HG03064 (cell line): ENCODE measurements at regions not wholly inside any gene's neighbourhood (a gene's known extent, or its start where the extent isn't known, plus 50 kb on each side); places are given as distances from the start of the nearest gene placed in this dataset.
A peak's percentile ranks its signal among the peaks of the same experiment; 100 is the strongest.
"Not testable (repeated sequence)": the region's sequence is repeated elsewhere in the genome, so short reads cannot be mapped to it uniquely, and the experiment has no call there.

Experiments
- ATAC-seq: cut with Tn5 transposase; IDR thresholded peaks from one replicate; pipeline ENCODE4 v1.9.1; 2021; ENCODE audit warnings: low read depth; ENCODE audit not compliant: unreplicated experiment

DNA sequence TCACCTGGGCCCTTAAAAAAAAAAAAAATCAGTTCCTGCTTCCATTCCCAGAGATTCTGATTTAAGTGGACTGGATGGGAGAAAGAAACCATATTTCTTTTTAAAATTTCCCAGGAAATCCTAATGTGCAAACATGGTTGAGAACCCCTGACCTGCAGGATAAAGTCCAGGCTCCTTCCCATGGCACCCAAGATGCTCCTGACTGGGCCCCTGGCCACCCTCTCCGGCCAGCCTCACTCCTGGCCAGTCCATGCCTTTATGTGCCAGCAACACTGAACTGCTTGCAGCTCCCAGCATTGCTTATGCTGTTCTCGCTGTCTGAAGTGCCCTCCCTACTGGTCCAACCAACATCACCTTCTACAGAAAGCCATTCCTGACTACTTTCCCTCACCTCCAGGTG lies 93.9 kb downstream of the TEX35 start:
- ATAC-seq = no peak

DNA sequence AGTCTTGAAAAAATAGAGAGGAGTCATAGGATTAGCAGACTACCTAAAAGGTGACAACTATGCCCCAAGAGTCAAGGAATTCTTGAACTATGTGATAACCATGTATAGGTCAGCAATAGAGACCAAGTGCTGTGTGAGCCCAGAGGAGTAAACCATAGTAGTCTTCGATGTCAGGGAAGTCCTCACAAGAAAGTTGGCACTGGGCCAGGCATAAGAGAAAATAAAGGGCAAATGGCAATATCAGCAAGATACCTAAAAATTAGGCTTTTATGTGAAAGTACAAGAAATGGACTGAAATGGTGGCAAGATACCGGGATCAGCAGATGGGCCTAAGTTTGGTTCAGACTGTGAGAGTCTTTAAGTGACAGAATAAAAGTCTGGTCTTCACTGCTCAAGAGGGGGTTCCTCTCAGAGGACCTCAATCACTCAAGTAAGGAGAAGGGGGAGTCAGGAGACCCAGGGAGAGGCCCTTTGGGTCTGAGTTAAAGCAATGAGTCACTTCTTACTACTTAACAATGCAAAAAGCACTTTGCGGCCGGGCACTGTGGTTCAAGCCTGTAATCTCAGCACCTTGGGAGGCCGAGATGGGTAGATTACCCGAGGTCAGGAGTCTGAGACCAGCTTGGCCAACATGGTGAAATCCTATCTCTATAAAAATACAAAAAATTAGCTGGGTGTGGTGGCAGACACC lies 95.0 kb downstream of the TEX35 start:
- ATAC-seq = peak; percentile 44

DNA sequence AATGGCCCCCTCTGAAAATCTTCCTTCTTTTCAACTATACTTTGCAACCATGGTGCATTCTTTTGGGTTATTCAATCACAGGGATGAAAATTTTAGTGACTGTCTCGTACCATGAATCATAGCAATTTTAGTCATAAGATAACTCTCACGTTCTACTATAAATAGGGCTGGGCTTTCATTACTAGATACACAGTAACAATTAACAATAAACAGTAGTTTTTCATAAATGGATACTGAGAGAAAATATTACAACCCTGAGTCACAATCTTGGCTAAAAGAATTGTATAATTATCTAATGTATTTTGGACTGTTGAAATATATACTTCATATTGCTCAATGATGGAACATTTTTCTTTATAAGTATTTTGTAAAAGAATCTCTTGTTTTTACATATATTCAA lies 96.1 kb downstream of the TEX35 start:
- ATAC-seq = no peak

DNA sequence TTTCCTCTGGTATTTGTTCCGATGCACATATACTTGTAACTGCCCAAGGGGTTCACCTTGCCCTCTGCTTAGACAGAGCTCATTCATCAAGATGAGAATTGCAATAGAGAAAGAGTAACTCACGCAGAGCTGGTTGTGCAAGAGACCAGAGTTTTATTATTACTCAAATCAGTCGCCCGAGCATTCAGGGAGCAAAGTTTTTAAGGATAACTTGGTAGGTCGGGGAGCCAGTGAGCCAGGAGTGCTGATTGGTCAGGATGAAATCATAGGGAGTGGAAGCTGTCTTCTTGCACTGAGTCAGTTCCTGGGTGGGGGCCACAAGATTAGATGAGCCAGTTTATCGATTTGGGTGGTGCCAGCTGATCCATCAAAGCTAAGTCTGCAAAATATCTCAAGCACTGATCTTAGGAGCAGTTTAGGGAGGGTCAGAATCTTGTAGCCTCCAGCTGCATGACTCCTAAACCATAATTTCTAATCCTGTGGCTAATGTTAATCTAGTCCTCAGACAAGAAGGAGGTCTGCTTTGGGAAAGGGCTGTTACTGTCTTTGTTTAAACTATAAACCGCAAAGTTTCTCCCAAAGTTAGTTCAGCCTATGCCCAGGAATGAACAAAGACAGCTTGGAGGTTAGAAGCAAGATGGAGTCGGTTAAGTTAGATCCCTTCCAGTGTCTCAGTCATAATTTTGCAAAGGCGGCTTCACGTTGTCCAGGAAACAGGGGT lies 97.9 kb downstream of the TEX35 start:
- not testable (repeated sequence) for ATAC-seq

DNA sequence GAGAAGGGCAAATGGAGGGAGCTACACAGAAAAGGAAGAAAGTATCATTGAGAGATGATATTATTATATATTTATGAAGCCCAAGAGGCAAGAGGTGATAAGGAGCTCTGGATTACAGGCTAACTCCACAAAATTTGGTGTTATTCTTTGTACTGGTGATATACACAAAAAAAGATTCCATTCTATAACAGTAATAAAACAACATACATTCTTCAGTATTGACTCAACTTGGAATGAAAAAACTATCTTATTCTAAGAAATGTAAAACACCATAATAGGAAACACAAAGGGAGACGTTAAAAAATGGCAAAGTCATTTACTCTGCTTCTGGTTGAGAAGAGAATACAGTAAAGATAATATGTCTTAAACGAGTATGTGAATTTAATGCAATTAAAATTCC lies 99.4 kb downstream of the TEX35 start:
- no peak for ATAC-seq

DNA sequence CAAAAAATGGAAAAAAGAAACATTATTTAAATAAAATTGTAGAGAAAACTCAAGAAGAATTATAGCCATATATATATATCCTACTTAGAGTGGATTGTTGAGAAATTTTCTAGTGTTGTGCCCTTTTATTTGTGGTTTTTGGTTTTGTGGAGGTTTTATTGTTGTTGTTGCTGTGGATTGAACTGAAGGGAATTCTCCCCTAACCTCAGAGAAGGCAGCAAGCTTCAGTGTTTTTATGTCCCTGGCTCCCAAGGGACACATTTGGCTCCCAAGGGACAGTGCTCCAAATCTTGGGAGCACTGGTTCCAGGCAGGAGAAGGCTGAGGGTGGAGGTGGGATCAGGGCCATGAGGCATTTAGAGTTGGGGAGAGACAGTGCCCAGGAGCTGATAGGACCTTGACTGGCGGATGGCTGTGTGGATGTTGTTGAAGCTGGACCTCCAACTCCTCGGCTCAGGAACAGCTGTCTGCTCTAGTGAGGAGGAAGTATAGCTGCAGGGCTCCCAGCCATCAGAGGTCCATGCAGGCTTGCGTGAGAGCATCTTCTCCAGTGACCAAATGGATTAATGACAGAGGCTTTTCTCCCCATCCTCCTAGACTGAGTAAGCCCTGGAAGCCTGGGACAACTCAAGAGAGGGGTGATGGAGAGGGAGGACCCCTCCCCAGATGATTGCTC lies 100.5 kb downstream of the TEX35 start:
- ATAC-seq = no peak

DNA sequence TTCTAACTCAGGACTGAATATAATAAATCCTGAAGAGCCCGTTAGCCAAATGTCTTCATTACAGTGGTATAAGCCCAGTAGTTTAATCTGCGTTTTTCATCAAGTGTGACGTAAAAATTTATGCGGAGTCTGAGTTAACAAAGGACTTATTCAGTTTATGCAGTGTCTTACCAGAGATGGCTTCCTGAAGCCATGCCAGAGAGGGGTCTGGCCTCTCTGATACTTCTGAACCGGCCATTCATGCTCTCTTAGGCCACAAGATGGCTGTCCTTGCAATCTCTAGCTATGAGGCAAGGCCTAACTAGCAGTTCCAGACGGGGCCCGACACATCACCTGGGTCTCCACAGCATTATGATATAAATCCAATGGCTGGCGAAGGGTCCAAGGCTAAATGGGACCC lies 101.4 kb downstream of the TEX35 start:
- ATAC-seq = no peak

DNA sequence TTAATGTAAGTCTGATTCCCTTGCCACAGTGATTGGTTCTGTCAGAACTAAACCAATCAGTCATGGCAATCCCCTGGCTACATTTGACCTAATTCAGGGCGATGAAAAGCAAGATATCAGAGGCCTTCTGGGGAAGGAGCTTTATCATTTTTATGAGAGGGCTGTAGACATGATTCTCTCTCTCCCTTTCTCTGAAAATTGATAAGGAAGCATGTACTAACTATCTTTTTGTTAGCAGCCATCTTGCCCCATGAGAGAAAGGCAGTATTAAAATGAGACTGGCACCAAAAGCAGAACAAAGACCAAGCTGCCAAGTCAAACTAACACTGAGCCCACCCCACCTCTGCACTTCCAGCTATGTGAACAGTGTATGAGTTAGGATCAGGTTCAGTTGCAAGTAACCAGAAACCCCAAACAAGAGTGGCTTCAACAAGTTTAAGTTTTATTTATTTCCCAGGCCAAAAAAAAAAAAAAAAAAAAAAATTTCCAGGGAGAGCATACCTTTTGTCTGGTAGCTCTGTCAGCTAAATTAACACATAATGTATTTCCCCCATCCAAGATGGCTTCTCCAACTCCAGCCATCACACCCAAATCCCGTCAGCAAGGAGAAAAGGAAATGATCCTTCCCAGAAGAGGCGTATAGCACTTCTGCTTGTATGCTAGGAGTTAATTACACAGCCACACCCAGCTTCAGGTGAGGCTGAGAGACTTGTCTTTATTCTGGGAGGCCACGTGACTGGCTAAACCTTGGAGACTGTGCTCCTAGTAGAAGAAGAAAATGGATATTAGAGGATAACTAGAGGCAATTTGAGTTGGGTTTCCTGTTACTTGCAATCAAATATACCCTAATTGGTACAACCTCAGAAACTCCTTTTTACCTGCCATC lies 105.8 kb upstream of the RALGPS2 start:
- ATAC-seq = no peak

DNA sequence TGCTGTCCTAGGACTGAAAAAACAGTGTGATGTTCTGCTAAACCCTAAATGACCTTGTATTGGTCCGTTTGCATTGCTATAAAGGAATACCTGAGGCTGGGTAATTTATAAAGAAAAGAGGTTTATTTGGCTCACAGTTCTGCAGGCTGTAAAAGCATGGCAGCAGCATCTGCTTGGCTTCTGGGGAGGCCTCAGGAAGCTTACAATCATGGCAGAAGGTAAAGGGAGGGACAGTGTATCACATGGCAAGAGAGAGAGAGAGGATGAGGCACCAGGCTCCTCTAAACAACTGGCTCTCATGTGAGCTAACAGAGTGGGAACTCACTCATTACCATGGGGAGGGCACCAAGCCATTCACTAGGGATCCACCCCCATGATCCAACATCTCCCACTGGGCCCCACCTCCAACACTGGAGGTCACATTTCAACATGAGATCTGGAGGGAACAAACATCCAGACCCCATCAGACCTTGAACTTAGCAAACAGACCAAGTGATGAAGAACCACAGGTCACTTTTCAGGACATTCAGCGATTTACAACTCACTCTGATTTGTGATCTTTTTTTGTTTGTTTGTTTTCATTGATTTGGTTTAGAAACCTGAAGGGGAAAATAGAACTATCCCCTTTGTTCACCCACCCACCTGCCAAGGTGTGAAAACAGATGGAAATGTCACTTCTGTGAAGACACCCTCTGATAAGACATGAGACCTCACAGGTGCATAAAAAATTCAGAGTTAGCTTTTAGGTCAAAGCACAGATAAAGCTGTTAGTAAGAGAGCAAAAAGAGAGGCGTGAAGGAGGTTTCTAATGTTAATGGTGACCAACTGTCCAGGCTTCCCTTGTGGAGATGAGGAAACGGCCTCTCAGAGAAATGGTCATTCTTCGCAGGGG lies 104.2 kb upstream of the RALGPS2 start:
- no peak for ATAC-seq

DNA sequence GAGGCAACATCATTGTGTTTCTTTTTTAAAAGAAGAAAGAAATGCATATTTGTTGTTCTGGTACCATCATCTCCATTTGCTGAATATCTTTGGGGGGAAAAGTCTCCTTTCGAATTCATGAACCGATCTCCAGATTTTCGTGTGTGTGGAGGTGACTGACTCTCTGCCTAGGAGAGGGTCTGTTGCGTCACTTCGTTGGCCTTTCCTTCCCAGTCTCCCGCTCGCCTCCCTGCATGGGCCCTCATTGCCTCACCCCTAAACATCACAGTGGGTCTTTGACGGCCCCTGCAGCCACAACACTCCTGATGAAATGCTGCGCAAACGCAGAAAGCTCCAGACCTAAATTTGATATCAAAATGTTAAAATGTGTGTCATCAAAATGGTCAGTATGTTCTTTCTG lies 103.2 kb upstream of the RALGPS2 start:
- ATAC-seq = no peak

DNA sequence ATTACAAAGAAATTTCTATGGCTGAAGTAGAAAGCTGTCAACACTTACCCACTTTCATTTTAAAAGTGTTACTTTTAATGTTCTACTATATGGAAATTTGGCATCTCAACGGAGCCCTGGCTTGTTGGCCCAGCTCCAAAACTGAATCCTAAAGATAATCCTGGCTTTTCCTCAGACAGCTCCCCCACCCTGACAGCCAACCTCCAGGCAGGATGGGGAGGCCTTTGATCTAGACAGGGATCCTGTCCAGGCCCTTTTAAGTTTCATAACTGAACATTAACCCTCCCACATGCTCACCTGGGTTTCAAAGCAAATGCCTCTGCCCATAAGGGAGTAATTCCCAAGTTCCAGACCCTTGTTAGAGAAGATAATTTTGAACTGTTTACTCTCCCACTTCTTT lies 99.3 kb upstream of the RALGPS2 start:
- no peak for ATAC-seq

DNA sequence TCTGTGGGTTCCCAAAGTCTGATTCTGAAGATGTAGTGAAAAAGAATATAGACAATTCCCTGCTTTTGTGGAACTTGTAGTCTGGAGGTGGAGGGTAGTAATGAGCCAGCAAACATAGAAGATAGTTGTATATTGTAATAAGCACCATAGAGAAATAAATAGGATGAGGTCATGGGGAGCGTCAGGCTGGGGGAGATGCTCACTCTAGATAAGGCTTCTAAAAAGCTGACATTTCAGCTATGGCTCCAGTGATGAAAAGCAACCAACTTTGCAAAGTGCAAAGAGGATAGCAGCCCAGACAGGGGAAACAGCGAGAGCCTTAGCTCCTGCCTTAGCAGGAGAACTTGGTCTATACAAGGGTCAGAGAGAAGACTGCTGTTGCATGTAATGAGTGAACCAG lies 98.0 kb upstream of the RALGPS2 start:
- no peak for ATAC-seq

DNA sequence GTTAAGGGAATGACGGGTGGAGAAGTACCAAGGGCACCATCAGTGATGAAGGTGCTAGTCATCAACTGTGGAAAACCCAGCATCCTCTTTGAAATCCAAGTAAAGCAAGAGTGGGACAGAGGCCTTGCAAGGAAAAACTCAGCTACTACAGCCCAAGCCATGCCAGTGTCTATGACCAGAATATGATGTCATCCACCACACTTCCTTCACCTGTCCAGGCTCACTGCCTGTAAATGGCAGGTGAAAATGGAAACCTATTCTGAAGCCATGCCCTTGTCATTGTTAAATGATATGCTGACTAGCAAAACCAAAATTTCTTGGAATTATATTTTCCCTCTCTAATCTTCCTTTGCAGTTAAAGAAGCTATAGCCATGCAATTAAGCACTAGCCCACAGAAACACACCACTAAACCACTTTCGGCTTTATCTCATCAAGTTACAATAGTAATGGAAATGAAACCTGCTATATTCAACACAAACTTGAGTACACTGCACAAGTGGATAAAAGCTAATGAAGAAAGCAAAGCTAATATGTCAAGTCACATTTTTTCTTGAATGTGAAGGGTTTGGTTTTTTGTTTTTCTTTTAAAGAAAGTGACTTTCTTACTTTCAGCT lies 96.3 kb upstream of the RALGPS2 start:
- ATAC-seq = no peak

DNA sequence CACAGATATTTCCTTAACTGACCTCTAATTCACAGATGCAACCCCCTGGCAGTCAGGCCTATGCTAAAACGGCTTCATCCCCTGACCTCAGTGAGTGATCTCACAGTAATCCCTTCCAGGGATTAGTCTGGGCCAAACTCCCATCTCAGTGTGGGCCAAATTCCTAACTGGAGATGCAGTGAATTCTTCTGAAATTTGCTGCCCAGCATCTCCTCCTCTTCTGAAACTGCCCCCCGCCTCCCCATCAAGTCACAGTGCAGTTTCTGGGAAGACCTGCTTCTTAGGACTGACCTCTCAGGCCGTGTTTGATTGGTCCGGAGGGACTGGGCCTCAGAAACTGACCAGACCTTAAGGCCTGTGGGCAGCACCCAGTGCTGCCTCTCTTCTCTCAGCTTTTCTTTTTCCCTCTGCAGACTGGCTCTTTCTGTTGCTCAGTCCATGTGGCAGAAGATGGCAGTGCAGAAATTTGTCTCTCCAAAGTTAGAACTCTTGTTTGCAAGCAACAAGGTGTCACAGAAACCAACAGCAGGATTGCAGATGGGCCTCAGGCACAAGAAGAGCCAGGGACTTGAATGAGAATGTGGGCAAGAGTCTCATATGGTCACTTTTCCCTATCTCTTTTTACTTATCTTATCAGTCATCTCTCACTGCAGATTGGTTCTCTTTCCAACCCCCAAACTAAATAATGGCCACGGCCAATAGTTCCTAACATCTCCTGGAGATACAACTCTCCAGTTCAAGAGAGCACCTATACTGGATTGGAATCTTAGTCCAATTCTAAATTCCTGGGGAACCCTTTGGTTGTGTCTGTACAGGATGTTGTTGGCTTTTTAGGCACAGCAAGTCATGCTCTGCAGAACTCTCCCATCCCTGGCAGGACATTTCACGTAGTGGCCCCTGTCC lies 95.5 kb upstream of the RALGPS2 start:
- ATAC-seq = no peak

DNA sequence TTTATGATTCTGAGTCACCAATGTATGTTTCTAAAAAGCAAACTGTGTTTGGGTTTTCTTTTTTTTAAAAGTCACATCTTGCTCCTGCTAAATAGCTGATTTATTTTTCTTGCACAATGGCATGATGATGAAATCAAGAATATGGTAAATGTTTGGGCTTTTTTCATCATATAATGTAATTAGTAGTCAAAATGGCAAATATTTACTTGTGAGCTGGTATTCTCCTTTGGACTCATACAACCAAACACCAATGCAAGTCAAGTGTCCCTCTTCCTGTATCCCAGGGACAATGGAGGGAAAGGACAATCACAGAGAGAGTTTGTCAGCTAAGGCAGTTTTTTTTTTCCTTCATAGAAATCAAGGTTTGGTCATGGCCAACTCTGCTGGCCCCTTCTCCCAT lies 94.6 kb upstream of the RALGPS2 start:
- no peak for ATAC-seq

DNA sequence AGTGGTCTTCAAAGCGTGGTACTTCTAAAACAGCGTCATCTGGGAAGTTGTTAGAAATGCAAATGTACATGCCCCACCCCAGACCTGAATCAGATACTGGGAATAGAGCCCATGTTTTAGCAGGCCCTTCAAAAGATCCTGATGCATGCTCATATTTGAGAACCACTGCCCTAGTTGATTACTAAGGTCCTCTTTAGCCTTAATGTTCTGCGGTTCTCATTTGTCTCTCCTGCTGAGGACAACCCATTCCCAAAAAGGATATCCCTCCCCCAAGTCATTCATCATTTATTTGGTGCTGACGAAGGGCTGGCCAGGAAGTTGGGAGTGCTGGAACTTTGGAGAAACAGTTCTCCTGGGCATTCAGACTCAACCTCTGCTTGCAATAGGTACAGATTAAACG lies 92.4 kb upstream of the RALGPS2 start:
- no peak for ATAC-seq

DNA sequence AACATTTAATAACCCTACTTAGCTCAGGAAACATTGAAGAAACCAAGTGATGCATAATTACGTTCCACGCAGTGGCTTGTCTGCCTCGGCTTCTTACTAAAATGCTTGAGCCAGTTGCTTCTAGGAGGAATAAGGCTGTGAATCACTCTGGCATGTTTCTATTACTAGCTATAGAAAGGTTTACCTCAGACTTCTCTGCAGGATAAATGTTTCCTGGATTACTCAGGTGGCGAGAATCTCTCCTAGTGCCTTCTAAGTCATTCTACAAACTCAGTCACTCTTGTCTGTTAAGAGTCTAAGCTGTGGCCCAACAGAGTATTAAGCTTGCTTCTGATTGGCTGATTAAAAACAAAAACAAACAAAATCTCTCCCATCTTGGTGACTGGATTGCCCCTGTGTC lies 92.0 kb upstream of the RALGPS2 start:
- ATAC-seq = no peak

DNA sequence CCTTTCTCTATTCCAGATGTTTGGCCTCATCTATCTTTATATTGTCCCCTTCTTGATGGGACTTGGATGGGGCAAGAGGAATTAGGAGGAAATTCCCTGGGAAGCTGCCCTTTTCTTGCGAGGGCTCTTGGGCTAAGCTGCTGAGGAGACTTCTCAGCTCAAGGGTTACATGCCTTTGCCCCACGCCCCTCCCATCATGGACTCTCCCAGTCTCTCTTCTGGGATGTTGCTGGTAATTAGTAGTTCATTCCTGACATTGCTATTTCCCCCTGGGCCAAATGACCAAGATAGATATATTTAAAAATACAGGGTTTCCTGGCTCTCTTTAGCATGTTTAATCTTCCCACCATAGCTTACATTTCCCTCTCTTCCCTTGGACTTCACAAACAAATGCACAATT lies 90.6 kb upstream of the RALGPS2 start:
- ATAC-seq = no peak

DNA sequence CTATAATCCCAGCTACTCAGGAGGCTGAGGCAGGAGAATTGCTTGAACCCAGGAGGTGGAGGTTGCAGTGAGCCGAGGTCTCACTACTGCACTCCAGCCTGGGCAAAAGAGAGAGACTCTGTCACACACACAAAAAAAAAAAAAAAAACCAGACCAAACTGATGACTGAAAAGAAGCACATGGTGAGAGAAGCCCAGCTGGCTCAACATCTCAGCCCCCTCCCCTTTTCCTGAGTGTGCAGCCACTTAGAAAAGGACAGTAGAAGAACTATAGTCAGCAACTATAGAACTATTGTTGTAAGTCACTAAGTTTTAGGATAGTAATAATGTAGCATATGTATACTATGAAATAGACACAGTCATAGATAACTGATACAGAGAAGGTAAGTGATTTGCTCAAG lies 87.2 kb upstream of the RALGPS2 start:
- no peak for ATAC-seq
